PFSK-1 (cell line): ENCODE measurements at regions not wholly inside any gene's neighbourhood (a gene's known extent, or its start where the extent isn't known, plus 50 kb on each side); places are given as distances from the start of the nearest gene placed in this dataset.

Source experiments
- FOXP2 ChIP-seq: optimal IDR thresholded peaks from 2 replicates; pipeline ENCODE3; 2011; ENCODE audit warnings: borderline replicate concordance, control low read depth, inconsistent platforms; ENCODE audit not compliant: insufficient read depth; ENCODE audit errors: extremely low read length, extremely low read depth
- POLR2AphosphoS5 ChIP-seq: IDR thresholded peaks from 2 replicates; pipeline ENCODE4 v1.6.1; 2012; ENCODE audit warnings: low read depth, mild to moderate bottlenecking, control low read depth, low read length, moderate library complexity
- SIN3A ChIP-seq: IDR thresholded peaks from 2 replicates; pipeline ENCODE4 v1.6.1; 2012; ENCODE audit warnings: mild to moderate bottlenecking, low read length, moderate library complexity, borderline replicate concordance; ENCODE audit not compliant: insufficient read depth
- TAF1 ChIP-seq: IDR thresholded peaks from 2 replicates; pipeline ENCODE4 v1.6.1; 2012; ENCODE audit warnings: low read length, control low read depth, borderline replicate concordance; ENCODE audit not compliant: insufficient read depth
- TF ChIP-seq, protein P1 (sequence below), 2 experiments: IDR thresholded peaks; 2 replicates each; pipeline versions ENCODE4 v1.6.1 to v1.8.0; 2011 to 2012; ENCODE audit warnings: low read depth in 2 of 2, low read length in 2 of 2, control low read depth in 1 of 2, inconsistent platforms in 1 of 2, mild to moderate bottlenecking in 1 of 2, moderate library complexity in 1 of 2; ENCODE audit not compliant: insufficient read depth in 1 of 2

DNA sequence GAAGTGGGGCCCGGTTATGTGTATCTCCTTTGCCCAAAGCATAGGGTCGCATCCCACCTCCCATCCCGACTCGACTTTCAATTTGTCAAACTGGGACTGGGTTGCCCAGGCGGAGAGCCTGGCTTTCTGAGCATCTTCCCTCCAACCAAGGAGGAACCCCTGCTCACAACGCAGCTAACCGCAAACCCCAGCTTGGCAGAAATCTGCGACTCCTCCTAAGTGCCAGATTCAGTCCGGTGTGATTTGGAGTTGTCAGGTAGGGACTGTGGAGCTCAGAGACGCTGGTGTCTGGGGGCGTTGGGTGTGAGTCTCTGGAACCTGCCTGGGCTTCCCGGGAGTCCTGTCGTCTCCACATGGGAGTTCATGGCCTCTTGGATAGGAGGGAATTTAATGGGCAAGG is 1126.7 kb downstream of the AACS start:
- TF ChIP-seq FOXP2 (no peak), TAF1 (no peak), POLR2AphosphoS5 (no peak), SIN3A (no peak)
- TF ChIP-seq, protein P1, sequence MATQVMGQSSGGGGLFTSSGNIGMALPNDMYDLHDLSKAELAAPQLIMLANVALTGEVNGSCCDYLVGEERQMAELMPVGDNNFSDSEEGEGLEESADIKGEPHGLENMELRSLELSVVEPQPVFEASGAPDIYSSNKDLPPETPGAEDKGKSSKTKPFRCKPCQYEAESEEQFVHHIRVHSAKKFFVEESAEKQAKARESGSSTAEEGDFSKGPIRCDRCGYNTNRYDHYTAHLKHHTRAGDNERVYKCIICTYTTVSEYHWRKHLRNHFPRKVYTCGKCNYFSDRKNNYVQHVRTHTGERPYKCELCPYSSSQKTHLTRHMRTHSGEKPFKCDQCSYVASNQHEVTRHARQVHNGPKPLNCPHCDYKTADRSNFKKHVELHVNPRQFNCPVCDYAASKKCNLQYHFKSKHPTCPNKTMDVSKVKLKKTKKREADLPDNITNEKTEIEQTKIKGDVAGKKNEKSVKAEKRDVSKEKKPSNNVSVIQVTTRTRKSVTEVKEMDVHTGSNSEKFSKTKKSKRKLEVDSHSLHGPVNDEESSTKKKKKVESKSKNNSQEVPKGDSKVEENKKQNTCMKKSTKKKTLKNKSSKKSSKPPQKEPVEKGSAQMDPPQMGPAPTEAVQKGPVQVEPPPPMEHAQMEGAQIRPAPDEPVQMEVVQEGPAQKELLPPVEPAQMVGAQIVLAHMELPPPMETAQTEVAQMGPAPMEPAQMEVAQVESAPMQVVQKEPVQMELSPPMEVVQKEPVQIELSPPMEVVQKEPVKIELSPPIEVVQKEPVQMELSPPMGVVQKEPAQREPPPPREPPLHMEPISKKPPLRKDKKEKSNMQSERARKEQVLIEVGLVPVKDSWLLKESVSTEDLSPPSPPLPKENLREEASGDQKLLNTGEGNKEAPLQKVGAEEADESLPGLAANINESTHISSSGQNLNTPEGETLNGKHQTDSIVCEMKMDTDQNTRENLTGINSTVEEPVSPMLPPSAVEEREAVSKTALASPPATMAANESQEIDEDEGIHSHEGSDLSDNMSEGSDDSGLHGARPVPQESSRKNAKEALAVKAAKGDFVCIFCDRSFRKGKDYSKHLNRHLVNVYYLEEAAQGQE (IDR thresholded peaks at IDR 0.05; ENCODE audit: insufficient read depth in 1 of 2, low read depth in 2 of 2, low read length in 2 of 2), result no peak

DNA sequence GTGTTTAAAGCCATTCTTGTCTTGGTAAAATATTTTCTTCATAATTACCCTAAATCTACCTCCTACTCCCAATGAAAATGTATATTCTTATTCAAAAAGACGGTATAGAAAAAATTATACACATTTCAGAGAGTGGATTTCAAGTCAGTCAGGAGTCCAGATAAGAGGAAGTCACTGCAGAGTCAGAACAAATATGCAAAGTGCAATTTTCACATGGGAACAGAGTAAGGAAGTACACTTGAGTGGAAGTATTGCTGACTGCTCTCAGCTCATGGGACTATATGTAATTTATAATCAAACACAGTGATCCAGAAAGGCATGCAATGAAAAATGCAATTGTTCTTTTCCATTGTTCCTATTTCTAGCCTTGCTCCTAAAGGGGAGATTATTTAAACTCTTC is 1128.0 kb downstream of the AACS start:
- TF ChIP-seq FOXP2 (no peak), TAF1 (no peak), POLR2AphosphoS5 (no peak), SIN3A (no peak)
- TF ChIP-seq, protein P1 (IDR thresholded peaks at IDR 0.05; ENCODE audit: insufficient read depth in 1 of 2, low read depth in 2 of 2, low read length in 2 of 2), result no peak

DNA sequence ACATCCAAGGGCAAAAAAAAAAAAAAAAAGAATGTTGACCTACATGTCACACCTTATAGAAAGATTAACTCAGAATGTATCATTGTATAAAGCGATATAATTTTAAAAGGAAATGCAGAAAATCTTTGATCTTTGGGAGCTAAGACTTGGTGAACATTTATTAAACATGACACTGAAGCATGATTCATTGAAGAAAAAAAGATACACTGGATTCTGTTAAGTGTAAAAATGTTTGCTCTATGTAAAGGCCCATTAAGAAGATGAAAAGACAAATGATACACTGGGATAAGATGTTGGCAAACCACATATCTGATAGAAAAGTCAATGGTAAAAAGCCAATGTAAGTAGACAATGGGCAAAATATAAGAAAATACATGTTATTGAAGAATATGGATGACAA is 1131.0 kb downstream of the AACS start:
- TF ChIP-seq TAF1, result no peak
- TF ChIP-seq, protein P1 (IDR thresholded peaks at IDR 0.05; ENCODE audit: insufficient read depth in 1 of 2, low read depth in 2 of 2, low read length in 2 of 2), result no peak
- TF ChIP-seq SIN3A, result no peak
- TF ChIP-seq FOXP2, result no peak
- no peak for TF ChIP-seq POLR2AphosphoS5

DNA sequence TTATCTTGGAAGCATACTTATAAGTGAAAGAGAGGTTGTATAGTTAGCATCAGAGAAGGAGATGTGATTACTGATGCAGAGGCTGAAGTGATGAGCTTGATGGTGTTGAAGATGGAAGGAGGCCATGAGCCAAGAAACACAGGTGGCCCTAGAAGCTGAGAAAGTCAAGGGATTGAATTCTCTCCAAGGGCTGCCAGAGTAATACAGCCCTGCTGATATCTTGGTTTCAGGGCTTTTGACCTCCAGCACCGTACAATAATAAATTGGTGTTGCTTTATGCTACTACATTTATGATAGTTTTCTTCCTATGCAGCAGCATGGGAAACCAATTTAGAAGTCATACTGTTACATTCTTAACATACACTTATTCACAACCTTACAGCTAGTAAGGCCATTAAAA is 1133.3 kb downstream of the AACS start:
- TF ChIP-seq, protein P1 (IDR thresholded peaks at IDR 0.05; ENCODE audit: insufficient read depth in 1 of 2, low read depth in 2 of 2, low read length in 2 of 2), result no peak
- TF ChIP-seq FOXP2 (no peak), SIN3A (no peak), POLR2AphosphoS5 (no peak)
